Upper lobe of left lung (tissue), 6 donors: ENCODE measurements at regions not wholly inside any gene's neighbourhood (a gene's known extent, or its start where the extent isn't known, plus 50 kb on each side); places are given as distances from the start of the nearest gene placed in this dataset.
A peak's percentile ranks its signal among the peaks of the same experiment; 100 is the strongest.

Source experiments
- ATAC-seq, 2 donors: fragments of 200-7000 bp; cut with Tn5 transposase; one replicate each; pipeline ENCODE4 v1.9.1; 2022; ENCODE audit warnings: mild to moderate bottlenecking in 2 of 2, moderate library complexity in 2 of 2; ENCODE audit not compliant: low FRiP score in 2 of 2
- DNase-seq, 2 donors: peaks; one replicate each; pipeline ENCODE4 v3.0.0-alpha.2; 2019 to 2020
- H3K27ac ChIP-seq, 4 donors: fragments of 200-600 bp; sonication (generic); one replicate each; pipeline ENCODE4 v1.5.1; 2016 to 2019
- H3K27me3 ChIP-seq, 4 donors: fragments of 200-600 bp; sonication (generic); one replicate each; pipeline ENCODE4 v1.5.1; 2017 to 2019
- H3K36me3 ChIP-seq, 4 donors: fragments of 200-600 bp; sonication (generic); one replicate each; pipeline ENCODE4 v1.5.1; 2016 to 2019
- H3K4me1 ChIP-seq, 4 donors: fragments of 200-600 bp; sonication (generic); one replicate each; pipeline ENCODE4 v1.5.1; 2018 to 2019
- H3K4me3 ChIP-seq, 4 donors: fragments of 200-600 bp; sonication (generic); one replicate each; pipeline ENCODE4 v1.5.1; 2017 to 2019; ENCODE audit warnings: mild to moderate bottlenecking in 2 of 4, moderate library complexity in 1 of 4
- H3K9me3 ChIP-seq, 4 donors: fragments of 200-600 bp; sonication (generic); one replicate each; pipeline ENCODE4 v1.5.1; 2018 to 2019
- CTCF ChIP-seq, 6 experiments: fragments of 450-650 bp in 4 of 6; fragments of 200-600 bp in 2 of 6; sonication (generic) in 2 of 6; IDR thresholded peaks; one replicate each; pipeline ENCODE4 v1.5.1; 2016 to 2019; ENCODE audit warnings: antibody characterized with exemption in 6 of 6
- EP300 ChIP-seq, 4 donors: sonication (generic); formaldehyde crosslinking; IDR thresholded peaks; one replicate each; pipeline ENCODE4 v1.5.1; 2017; ENCODE audit warnings: antibody characterized with exemption in 4 of 4, control low read depth in 2 of 4
- POLR2A ChIP-seq, 4 donors: fragments of 450-650 bp; IDR thresholded peaks; one replicate each; pipeline ENCODE4 v1.5.1; 2016 to 2017; ENCODE audit warnings: antibody characterized with exemption in 4 of 4, mild to moderate bottlenecking in 2 of 4
- POLR2AphosphoS5 ChIP-seq, 2 donors: sonication (generic); formaldehyde crosslinking; IDR thresholded peaks; one replicate each; pipeline ENCODE4 v1.5.1; 2017; ENCODE audit warnings: antibody characterized with exemption in 2 of 2
- WGBS, 2 donors: methylation state at CpG; one replicate each; pipeline ENCODE4 v1.1.5; 2017 to 2018; 5-methylcytosine and 5-hydroxymethylcytosine counted together
- donor health status: DM: no; HTN: no; CAD: no; lungs with moderate emphysema.
- donor health status: DM: no; HTN: yes; CAD: no; lungs with severe emphysema.

- 89 to 94% methylated on average over 1 of the region's 1 CpG for WGBS, 2 donors
- Histone ChIP-seq H3K36me3 (no peaks in the 10 kb centered on the region), H3K4me1 (no peaks in the 10 kb centered on the region), H3K9me3 (no peaks in the 10 kb centered on the region), H3K27ac (no peak overlapping the region), H3K27me3 (no peaks in the 10 kb centered on the region), H3K4me3 (no peak overlapping the region)
- no peak for ATAC-seq
- TF ChIP-seq CTCF (IDR thresholded peaks at IDR 0.05) (no peak), EP300 (IDR thresholded peaks at IDR 0.05) (no peak), POLR2AphosphoS5 (IDR thresholded peaks at IDR 0.05) (no peak), POLR2A (IDR thresholded peaks at IDR 0.05) (no peak)
- no peak for DNase-seq
These were observed 305.6 kb upstream of the MAN1A1 start for GRCh38 chr6:119655124-119655523.

- no peaks in the 10 kb centered on the region for H3K27me3 ChIP-seq
- WGBS, 2 donors, result 69 to 73% methylated on average over 2 of the region's 2 CpGs
- no peaks in the 10 kb centered on the region for H3K4me1 ChIP-seq
- DNase-seq, result no peak
- ATAC-seq, result no peak
- no peaks in the 10 kb centered on the region for H3K9me3 ChIP-seq
- no peak overlapping the region for H3K4me3 ChIP-seq
- H3K27ac ChIP-seq, result no peak overlapping the region
- TF ChIP-seq CTCF (IDR thresholded peaks at IDR 0.05), result no peak
- H3K36me3 ChIP-seq, result no peaks in the 10 kb centered on the region
These were observed 303.8 kb upstream of the MAN1A1 start for GRCh38 chr6:119653329-119653728.

GRCh38 chr6:119649531-119649930, 300.0 kb upstream of the MAN1A1 start:
- ATAC-seq (no peak), DNase-seq (no peak)
- no peaks in the 10 kb centered on the region for H3K36me3 ChIP-seq
- H3K27ac ChIP-seq, result no peak overlapping the region
- no peaks in the 10 kb centered on the region for H3K4me1 ChIP-seq
- no peaks in the 10 kb centered on the region for H3K9me3 ChIP-seq
- no peak overlapping the region for H3K4me3 ChIP-seq
- no peaks in the 10 kb centered on the region for H3K27me3 ChIP-seq
- 88 to 91% methylated on average over 6 of the region's 6 CpGs for WGBS, 2 donors
- TF ChIP-seq POLR2A (IDR thresholded peaks at IDR 0.05), result no peak
- no peak for TF ChIP-seq POLR2AphosphoS5 (IDR thresholded peaks at IDR 0.05)
- no peak for TF ChIP-seq CTCF (IDR thresholded peaks at IDR 0.05)
- no peak for TF ChIP-seq EP300 (IDR thresholded peaks at IDR 0.05)

GRCh38 chr6:119647309-119647708, 297.7 kb upstream of the MAN1A1 start:
- no peaks in the 10 kb centered on the region for H3K36me3 ChIP-seq
- no peaks in the 10 kb centered on the region for H3K9me3 ChIP-seq
- no peak overlapping the region for H3K27ac ChIP-seq
- WGBS, 2 donors, result 81 to 82% methylated on average over 2 of the region's 2 CpGs
- TF ChIP-seq POLR2A (IDR thresholded peaks at IDR 0.05) (no peak), POLR2AphosphoS5 (IDR thresholded peaks at IDR 0.05) (no peak), EP300 (IDR thresholded peaks at IDR 0.05) (no peak), CTCF (IDR thresholded peaks at IDR 0.05) (no peak)
- no peaks in the 10 kb centered on the region for H3K27me3 ChIP-seq
- no peak for DNase-seq
- no peak overlapping the region for H3K4me3 ChIP-seq
- peak in 1 of 2 donors; percentile 60 for ATAC-seq
- no peaks in the 10 kb centered on the region for H3K4me1 ChIP-seq

- Histone ChIP-seq H3K36me3 (no peaks in the 10 kb centered on the region), H3K27ac (no peak overlapping the region), H3K4me3 (no peak overlapping the region), H3K27me3 (no peaks in the 10 kb centered on the region), H3K9me3 (no peaks in the 10 kb centered on the region), H3K4me1 (no peaks in the 10 kb centered on the region)
- ATAC-seq (no peak), DNase-seq (no peak)
- no peak for TF ChIP-seq POLR2AphosphoS5 (IDR thresholded peaks at IDR 0.05)
- no peak for TF ChIP-seq CTCF (IDR thresholded peaks at IDR 0.05)
- no peak for TF ChIP-seq EP300 (IDR thresholded peaks at IDR 0.05)
- no peak for TF ChIP-seq POLR2A (IDR thresholded peaks at IDR 0.05)
- WGBS, 2 donors, result 81 to 82% methylated on average over 7 of the region's 7 CpGs
These were observed 294.3 kb upstream of the MAN1A1 start for GRCh38 chr6:119643876-119644275.
